B cell (primary cell): ENCODE measurements at regions not wholly inside any gene's neighbourhood (a gene's known extent, or its start where the extent isn't known, plus 50 kb on each side); places are given as distances from the start of the nearest gene placed in this dataset.

Source experiments
- ATAC-seq: fragments of 200-7000 bp; cut with Tn5 transposase; one replicate; pipeline ENCODE4 v1.10.0; 2021; ENCODE audit warnings: low read depth, mild to moderate bottlenecking, moderate number of reproducible peaks, moderate library complexity
- CTCF ChIA-PET: fragments of 350-600 bp; sonication (Branson Sonifier 250); formaldehyde crosslinking; loops from one replicate; lab custom pipeline; 2021; ENCODE audit warnings: antibody characterized with exemption, inconsistent platforms; lab: Charles Lee
- POLR2A ChIA-PET: fragments of 350-600 bp; sonication (Branson Sonifier 250); formaldehyde crosslinking; loops from one replicate; lab custom pipeline; 2021; ENCODE audit warnings: antibody characterized with exemption; lab: Charles Lee
- DNase-seq: peaks from one replicate; pipeline ENCODE4 v3.0.0; 2013
- H2AFZ ChIP-seq: 2 replicates; pipeline ENCODE4 v1.6.1; 2012; ENCODE audit warnings: mild to moderate bottlenecking, low read depth, low read length; ENCODE audit not compliant: insufficient read depth, poor library complexity, severe bottlenecking
- H3K27ac ChIP-seq, 2 donors: 1 replicate in 1 of 2; 2 replicates in 1 of 2; pipeline ENCODE4 v1.5.1; 2012 to 2013; ENCODE audit warnings: low read length in 2 of 2, mild to moderate bottlenecking in 2 of 2, moderate library complexity in 1 of 2
- H3K27me3 ChIP-seq, 4 experiments: fragments of 200-600 bp in 1 of 4; sonication (generic) in 1 of 4; replicated peaks in 1 of 4; 1 replicate in 2 of 4; 2 replicates in 2 of 4; pipeline versions ENCODE4 v1.6.1 to v1.7.0; 2013 to 2016; ENCODE audit warnings: low read length in 3 of 4, mild to moderate bottlenecking in 2 of 4, mixed read lengths in 1 of 4, moderate library complexity in 1 of 4; ENCODE audit not compliant: insufficient read depth in 4 of 4, control insufficient read depth in 3 of 4; ENCODE audit errors: control extremely low read depth in 1 of 4
- H3K36me3 ChIP-seq, 2 experiments: replicated peaks in 1 of 2; 1 replicate in 1 of 2; 2 replicates in 1 of 2; pipeline versions ENCODE4 v1.6.1 to v1.7.1; 2013; ENCODE audit warnings: low read length in 1 of 2; ENCODE audit not compliant: insufficient read depth in 2 of 2, control insufficient read depth in 1 of 2; ENCODE audit errors: control extremely low read depth in 1 of 2, extremely low read depth in 1 of 2
- H3K4me1 ChIP-seq, 2 donors: fragments of 200-600 bp in 1 of 2; sonication (generic) in 1 of 2; 1 replicate in 1 of 2; 2 replicates in 1 of 2; pipeline versions ENCODE4 v1.5.1 to v1.6.1; 2013 to 2017; ENCODE audit warnings: low read length in 2 of 2; ENCODE audit not compliant: control insufficient read depth in 2 of 2, insufficient read depth in 2 of 2
- H3K4me2 ChIP-seq: replicated peaks from 2 replicates; pipeline ENCODE3; 2012; ENCODE audit warnings: mild to moderate bottlenecking, low read depth, low read length; ENCODE audit not compliant: poor library complexity, severe bottlenecking
- H3K4me3 ChIP-seq, 5 experiments: fragments of 200-600 bp in 1 of 5; sonication (generic) in 1 of 5; 1 replicate in 3 of 5; 2 replicates in 2 of 5; pipeline versions ENCODE4 v1.5.1 to v1.7.0; 2011 to 2016; ENCODE audit warnings: low read length in 4 of 5, mild to moderate bottlenecking in 4 of 5, low read depth in 2 of 5, control low read depth in 1 of 5, moderate library complexity in 1 of 5; ENCODE audit not compliant: insufficient read depth in 1 of 5; ENCODE audit errors: control extremely low read depth in 1 of 5, extremely low read depth in 1 of 5
- H3K79me2 ChIP-seq: fragments of 200-600 bp; sonication (generic); one replicate; pipeline ENCODE4 v1.6.0; 2016; ENCODE audit warnings: low read length; ENCODE audit not compliant: control insufficient read depth, insufficient read depth
- H3K9ac ChIP-seq: fragments of 200-600 bp; sonication (generic); 2 replicates; pipeline ENCODE4 v1.6.1; 2017; ENCODE audit warnings: mild to moderate bottlenecking, low read length, moderate library complexity
- H3K9me3 ChIP-seq, 3 donors: one replicate each; pipeline versions ENCODE4 v1.6.1 to v1.7.1; 2013; ENCODE audit warnings: low read length in 2 of 3; ENCODE audit not compliant: control insufficient read depth in 2 of 3, insufficient read depth in 1 of 3; ENCODE audit errors: control extremely low read depth in 1 of 3
- H4K20me1 ChIP-seq: 2 replicates; pipeline ENCODE4 v1.6.0; 2012; ENCODE audit warnings: mild to moderate bottlenecking, low read length; ENCODE audit not compliant: insufficient read depth, control insufficient read depth, poor library complexity, severe bottlenecking
- H3K27ac Mint-ChIP-seq: one replicate; pipeline ENCODE4 v1.8.0; 2021; ENCODE audit warnings: mixed read lengths
- H3K27me3 Mint-ChIP-seq: one replicate; pipeline ENCODE4 v1.8.0; 2021; ENCODE audit warnings: mixed read lengths
- H3K4me1 Mint-ChIP-seq: one replicate; pipeline ENCODE4 v1.8.0; 2021; ENCODE audit warnings: mixed read lengths
- H3K4me3 Mint-ChIP-seq: one replicate; pipeline ENCODE4 v1.8.0; 2021; ENCODE audit warnings: mixed read lengths
- H3K9me3 Mint-ChIP-seq: one replicate; pipeline ENCODE4 v1.8.0; 2022; ENCODE audit warnings: mixed read lengths; ENCODE audit not compliant: insufficient read depth
- EZH2 ChIP-seq: IDR thresholded peaks from 2 replicates; pipeline ENCODE4 v1.6.1; 2012; ENCODE audit warnings: borderline replicate concordance, low read depth, mild to moderate bottlenecking, moderate library complexity, low read length; ENCODE audit not compliant: insufficient read depth, poor library complexity, severe bottlenecking
- WGBS: methylation state at CpG from one replicate; pipeline ENCODE4 v1.1.5; 2013; ENCODE audit warnings: missing lambda C conversion rate; ENCODE audit not compliant: insufficient coverage; 5-methylcytosine and 5-hydroxymethylcytosine counted together
- intact Hi-C: fragments of 100-400 bp; cut with micrococcal nuclease; formaldehyde crosslinking; loops from one replicate; pipeline ENCODE4 v1.10.0; 2022
- TF ChIP-seq, protein P1 (sequence below): fragments of 200-600 bp; IDR thresholded peaks from one replicate; pipeline ENCODE4 v1.8.0; 2022; ENCODE audit warnings: antibody characterized with exemption, mild to moderate bottlenecking

DNA sequence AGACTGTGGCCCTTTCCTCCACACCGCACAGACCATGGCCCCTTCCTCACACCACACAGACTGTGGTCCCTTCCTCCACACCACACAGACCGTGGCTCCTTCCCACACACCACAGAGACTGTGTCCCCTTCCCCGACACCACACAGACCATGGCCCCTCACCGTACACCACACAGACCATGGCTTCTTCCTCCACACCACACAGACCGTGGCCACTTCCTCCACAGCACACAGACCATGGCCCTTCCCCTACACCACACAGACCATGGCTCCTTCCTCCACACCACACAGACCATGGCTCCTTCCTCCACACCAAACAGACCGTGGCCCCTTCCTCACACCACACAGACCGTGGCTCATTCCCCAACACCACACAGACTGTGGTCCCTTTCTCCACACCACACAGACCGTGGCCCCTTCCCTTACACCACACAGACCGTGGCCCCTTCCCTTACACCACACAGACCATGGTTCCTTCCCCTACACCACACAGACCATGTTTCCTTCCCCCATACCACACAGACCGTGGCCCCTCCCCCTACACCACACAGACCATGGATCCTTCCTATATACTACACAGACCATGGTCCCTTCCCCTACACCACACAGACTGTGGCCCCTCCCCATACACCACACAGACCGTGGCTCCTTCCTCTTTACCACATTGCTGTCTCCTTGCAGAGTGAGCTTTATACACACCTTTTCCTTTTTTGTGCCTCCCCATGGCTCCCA is 297.5 kb upstream of the FOXF1 start:
- 10% methylated on average over 11 of the region's 11 CpGs for WGBS
- DNase-seq (peak; percentile 68), ATAC-seq (peak; percentile 84)
- TF ChIP-seq, protein P1, sequence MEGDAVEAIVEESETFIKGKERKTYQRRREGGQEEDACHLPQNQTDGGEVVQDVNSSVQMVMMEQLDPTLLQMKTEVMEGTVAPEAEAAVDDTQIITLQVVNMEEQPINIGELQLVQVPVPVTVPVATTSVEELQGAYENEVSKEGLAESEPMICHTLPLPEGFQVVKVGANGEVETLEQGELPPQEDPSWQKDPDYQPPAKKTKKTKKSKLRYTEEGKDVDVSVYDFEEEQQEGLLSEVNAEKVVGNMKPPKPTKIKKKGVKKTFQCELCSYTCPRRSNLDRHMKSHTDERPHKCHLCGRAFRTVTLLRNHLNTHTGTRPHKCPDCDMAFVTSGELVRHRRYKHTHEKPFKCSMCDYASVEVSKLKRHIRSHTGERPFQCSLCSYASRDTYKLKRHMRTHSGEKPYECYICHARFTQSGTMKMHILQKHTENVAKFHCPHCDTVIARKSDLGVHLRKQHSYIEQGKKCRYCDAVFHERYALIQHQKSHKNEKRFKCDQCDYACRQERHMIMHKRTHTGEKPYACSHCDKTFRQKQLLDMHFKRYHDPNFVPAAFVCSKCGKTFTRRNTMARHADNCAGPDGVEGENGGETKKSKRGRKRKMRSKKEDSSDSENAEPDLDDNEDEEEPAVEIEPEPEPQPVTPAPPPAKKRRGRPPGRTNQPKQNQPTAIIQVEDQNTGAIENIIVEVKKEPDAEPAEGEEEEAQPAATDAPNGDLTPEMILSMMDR = no peak
- no peak for TF ChIP-seq EZH2
- Histone ChIP-seq H3K79me2 (no peaks in the 10 kb centered on the region), H3K4me2 (peak overlapping the region; percentile 68), H3K4me3 (peak overlapping the region in 2 of 5 experiments; percentile 1 to 29), H3K9ac (peak overlapping the region; percentile 25), H4K20me1 (no peaks in the 10 kb centered on the region), H3K27me3 (no peaks in the 10 kb centered on the region), H2AFZ (peak overlapping the region; percentile 55), H3K9me3 (peaks cover 0 to 41% (median 14%) of the 10 kb centered on the region in 3 donors), H3K4me1 (peaks cover 20 to 36% of the 10 kb centered on the region in 2 donors), H3K36me3 (no peaks in the 10 kb centered on the region), H3K27ac (peak overlapping the region; percentile 64 to 79)
- CTCF ChIA-PET = no interaction called here
- peaks cover 10% of the 10 kb centered on the region for H3K9me3 Mint-ChIP-seq
- intact Hi-C loops = loop anchor here (10.0 kb wide), 1 partner anchor 58 kb away; no protein-coding TSS in a partner anchor
- peaks cover 38% of the 10 kb centered on the region for H3K4me1 Mint-ChIP-seq
- peak overlapping the region; percentile 47 for H3K4me3 Mint-ChIP-seq
- POLR2A ChIA-PET = no interaction called here
- no peaks in the 10 kb centered on the region for H3K27me3 Mint-ChIP-seq
- H3K27ac Mint-ChIP-seq = peak overlapping the region; percentile 83

DNA sequence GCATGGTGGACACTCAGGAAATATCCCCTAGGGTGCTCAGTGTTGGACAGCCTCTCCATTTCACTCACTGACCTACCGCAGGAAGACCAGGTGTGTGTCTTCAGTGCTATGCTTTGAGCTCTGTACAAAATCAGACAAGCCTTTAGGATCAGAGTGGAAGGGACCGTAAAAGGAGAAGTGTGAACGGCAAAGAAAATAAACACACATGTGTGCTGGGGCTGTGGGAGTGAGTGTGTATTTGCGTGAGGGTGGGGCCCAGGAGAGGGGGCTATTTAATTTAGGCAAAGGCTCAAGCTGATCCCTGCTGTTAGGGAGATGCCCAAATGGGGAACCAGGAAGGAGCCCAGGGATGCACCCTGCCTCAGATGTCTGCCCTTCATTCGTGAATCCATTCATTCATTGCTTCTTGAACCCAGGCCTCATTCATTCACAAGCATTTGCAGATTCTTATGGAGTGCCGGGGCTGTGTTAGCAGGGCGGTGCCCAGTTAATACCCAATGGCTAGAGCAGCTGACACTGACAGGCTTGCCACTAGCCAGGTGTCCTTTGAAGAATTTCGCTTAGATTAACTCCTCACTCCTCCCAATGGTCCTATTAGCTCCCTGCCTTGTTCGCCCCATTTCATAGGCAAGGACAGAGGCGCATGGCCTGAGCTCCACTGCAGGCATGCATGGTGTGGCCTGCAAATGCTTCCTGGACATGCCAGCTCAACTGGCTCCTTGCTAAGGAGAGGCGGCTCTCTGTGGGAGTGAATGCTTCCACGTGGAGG is 296.7 kb upstream of the FOXF1 start:
- peak; percentile 51 for ATAC-seq
- no peak for DNase-seq
- H4K20me1 ChIP-seq = no peaks in the 10 kb centered on the region
- H3K4me2 ChIP-seq = peak overlapping the region; percentile 68
- H3K27ac Mint-ChIP-seq = peak overlapping the region; percentile 83
- H3K27me3 ChIP-seq = peaks cover 0 to 2% (median 0%) of the 10 kb centered on the region in 4 experiments
- H3K27me3 Mint-ChIP-seq = no peaks in the 10 kb centered on the region
- peaks cover 38% of the 10 kb centered on the region for H3K4me1 Mint-ChIP-seq
- peak overlapping the region; percentile 25 for H3K9ac ChIP-seq
- peak overlapping the region; percentile 55 for H2AFZ ChIP-seq
- H3K36me3 ChIP-seq = no peaks in the 10 kb centered on the region
- H3K4me3 Mint-ChIP-seq = peak overlapping the region; percentile 47
- peaks cover 10% of the 10 kb centered on the region for H3K9me3 Mint-ChIP-seq
- peak overlapping the region; percentile 64 to 79 for H3K27ac ChIP-seq
- H3K4me3 ChIP-seq = peak overlapping the region in 2 of 5 experiments; percentile 1 to 29
- peaks cover 20 to 36% of the 10 kb centered on the region in 2 donors for H3K4me1 ChIP-seq
- 55% methylated on average over 10 of the region's 12 CpGs for WGBS
- H3K9me3 ChIP-seq = peaks cover 0 to 41% (median 14%) of the 10 kb centered on the region in 3 donors
- H3K79me2 ChIP-seq = no peaks in the 10 kb centered on the region
- TF ChIP-seq EZH2 = no peak
- TF ChIP-seq, protein P1 = no peak
- ChIA-PET POLR2A (no interaction called here), CTCF (no interaction called here)
- intact Hi-C loops = loop anchor here (10.0 kb wide), 1 partner anchor 59 kb away; no protein-coding TSS in a partner anchor
